ENCODE measurements at regions not wholly inside any gene's neighbourhood (a gene's known extent, or its start where the extent isn't known, plus 50 kb on each side); places are given as distances from the start of the nearest gene placed in this dataset.

GRCh38 chr10:4100380-4100779 is 315.4 kb upstream of the KLF6 start:
- in situ Hi-C loops (cut with MboI; ENCODE audit: low pct_ligation_motif_present in 1 of 4, low pct_unique_long_range_greater_than_20kb in 1 of 4, low sequenced_read_pairs in 3 of 4) (no loop called here), intact Hi-C loops (cut with DNase I; ENCODE audit: low total_unique reads) (no loop called here)
- no peaks in the 10 kb centered on the region for H3K36me3 ChIP-seq
- H3K27me3 ChIP-seq, result no peaks in the 10 kb centered on the region
- DNase-seq, result no peak
- TF ChIP-seq CTCF (IDR thresholded peaks at IDR 0.05) (no peak), POLR2AphosphoS5 (IDR thresholded peaks at IDR 0.05) (no peak), POLR2A (IDR thresholded peaks at IDR 0.05) (no peak), EP300 (IDR thresholded peaks at IDR 0.05; ENCODE audit: low read depth) (no peak)
- WGBS, 2 donors (ENCODE audit: low coverage in 1 of 2), result 77 to 82% methylated on average over 4 of the region's 4 CpGs
- H3K27ac ChIP-seq, result no peak overlapping the region
- H3K4me3 ChIP-seq, result no peak overlapping the region
- H3K9me3 ChIP-seq, result no peaks in the 10 kb centered on the region
- H3K4me1 ChIP-seq, result no peaks in the 10 kb centered on the region

- Histone ChIP-seq H3K36me3 (no peaks in the 10 kb centered on the region), H3K27me3 (no peaks in the 10 kb centered on the region), H3K4me3 (no peak overlapping the region), H3K4me1 (no peaks in the 10 kb centered on the region), H3K27ac (no peak overlapping the region), H3K9me3 (no peaks in the 10 kb centered on the region)
- in situ Hi-C loops (cut with MboI; ENCODE audit: low pct_ligation_motif_present in 1 of 4, low pct_unique_long_range_greater_than_20kb in 1 of 4, low sequenced_read_pairs in 3 of 4), result no loop called here
- intact Hi-C loops (cut with DNase I; ENCODE audit: low total_unique reads), result no loop called here
- TF ChIP-seq EP300 (IDR thresholded peaks at IDR 0.05; ENCODE audit: low read depth) (no peak), POLR2AphosphoS5 (IDR thresholded peaks at IDR 0.05) (no peak), CTCF (IDR thresholded peaks at IDR 0.05) (no peak), POLR2A (IDR thresholded peaks at IDR 0.05) (no peak)
- no peak for DNase-seq
Measured at GRCh38 chr10:4099202-4099601, 314.2 kb upstream of the KLF6 start.

GRCh38 chr10:4095166-4095917 is 310.3 kb upstream of the KLF6 start:
- WGBS, 2 donors (ENCODE audit: low coverage in 1 of 2), result 83 to 100% methylated on average over 4 to 6 of the region's 6 CpGs
- intact Hi-C loops (cut with DNase I; ENCODE audit: low total_unique reads) (no loop called here), in situ Hi-C loops (cut with MboI; ENCODE audit: low pct_ligation_motif_present in 1 of 4, low pct_unique_long_range_greater_than_20kb in 1 of 4, low sequenced_read_pairs in 3 of 4) (no loop called here)
- no peak overlapping the region for H3K4me3 ChIP-seq
- H3K27ac ChIP-seq, result no peak overlapping the region
- DNase-seq, result no peak
- H3K4me1 ChIP-seq, result no peaks in the 10 kb centered on the region
- H3K27me3 ChIP-seq, result no peaks in the 10 kb centered on the region
- H3K36me3 ChIP-seq, result no peaks in the 10 kb centered on the region
- TF ChIP-seq POLR2AphosphoS5 (IDR thresholded peaks at IDR 0.05), result no peak
- TF ChIP-seq CTCF (IDR thresholded peaks at IDR 0.05), result no peak
- no peaks in the 10 kb centered on the region for H3K9me3 ChIP-seq

GRCh38 chr10:4094751-4095150 is 309.7 kb upstream of the KLF6 start:
- H3K27ac ChIP-seq, result no peak overlapping the region
- in situ Hi-C loops (cut with MboI; ENCODE audit: low pct_ligation_motif_present in 1 of 4, low pct_unique_long_range_greater_than_20kb in 1 of 4, low sequenced_read_pairs in 3 of 4), result no loop called here
- no peak for DNase-seq
- intact Hi-C loops (cut with DNase I; ENCODE audit: low total_unique reads), result no loop called here
- no peaks in the 10 kb centered on the region for H3K36me3 ChIP-seq
- H3K27me3 ChIP-seq, result no peaks in the 10 kb centered on the region
- H3K9me3 ChIP-seq, result no peaks in the 10 kb centered on the region
- no peak for TF ChIP-seq CTCF (IDR thresholded peaks at IDR 0.05)
- TF ChIP-seq POLR2A (IDR thresholded peaks at IDR 0.05), result no peak
- no peak for TF ChIP-seq POLR2AphosphoS5 (IDR thresholded peaks at IDR 0.05)
- no peak for TF ChIP-seq EP300 (IDR thresholded peaks at IDR 0.05; ENCODE audit: low read depth)
- H3K4me1 ChIP-seq, result no peaks in the 10 kb centered on the region
- no peak overlapping the region for H3K4me3 ChIP-seq
- WGBS, 2 donors (ENCODE audit: low coverage in 1 of 2), result 81 to 88% methylated on average over 2 of the region's 2 CpGs
